Loucy (cell line): ENCODE measurements at regions not wholly inside any gene's neighbourhood (a gene's known extent, or its start where the extent isn't known, plus 50 kb on each side); places are given as distances from the start of the nearest gene placed in this dataset.

Experiments
- EZH2phosphoT487 ChIP-seq: fragments of 200-600 bp; IDR thresholded peaks from 2 replicates; pipeline ENCODE4 v1.6.1; 2018; ENCODE audit warnings: antibody characterized with exemption, mild to moderate bottlenecking, moderate library complexity, borderline replicate concordance
- TF ChIP-seq, protein P1 (sequence below): fragments of 200-600 bp; sonication (generic); conservative IDR thresholded peaks from 2 replicates; pipeline ENCODE4 v1.5.1; 2014; ENCODE audit warnings: mild to moderate bottlenecking, antibody characterized with exemption, low read length

DNA sequence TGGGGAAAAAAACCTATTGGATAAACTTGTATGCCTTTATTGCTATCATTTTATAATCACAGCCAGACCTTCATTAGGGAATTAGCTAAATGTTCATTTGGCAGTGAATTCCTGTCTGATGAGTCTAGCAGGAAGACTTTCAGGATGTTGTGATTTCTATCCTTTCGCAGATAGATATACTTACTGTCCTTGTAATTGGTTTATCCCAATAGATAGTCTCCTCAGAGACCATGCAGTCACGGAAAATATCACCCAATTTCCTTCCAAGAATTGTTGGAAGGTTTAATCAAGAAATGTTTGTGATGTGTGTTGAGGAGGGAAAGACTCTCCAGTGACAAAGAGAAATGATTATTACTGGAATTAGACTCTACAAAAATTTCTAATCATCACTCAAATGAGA is 1937.9 kb upstream of the WWC1 start:
- TF ChIP-seq, protein P1, sequence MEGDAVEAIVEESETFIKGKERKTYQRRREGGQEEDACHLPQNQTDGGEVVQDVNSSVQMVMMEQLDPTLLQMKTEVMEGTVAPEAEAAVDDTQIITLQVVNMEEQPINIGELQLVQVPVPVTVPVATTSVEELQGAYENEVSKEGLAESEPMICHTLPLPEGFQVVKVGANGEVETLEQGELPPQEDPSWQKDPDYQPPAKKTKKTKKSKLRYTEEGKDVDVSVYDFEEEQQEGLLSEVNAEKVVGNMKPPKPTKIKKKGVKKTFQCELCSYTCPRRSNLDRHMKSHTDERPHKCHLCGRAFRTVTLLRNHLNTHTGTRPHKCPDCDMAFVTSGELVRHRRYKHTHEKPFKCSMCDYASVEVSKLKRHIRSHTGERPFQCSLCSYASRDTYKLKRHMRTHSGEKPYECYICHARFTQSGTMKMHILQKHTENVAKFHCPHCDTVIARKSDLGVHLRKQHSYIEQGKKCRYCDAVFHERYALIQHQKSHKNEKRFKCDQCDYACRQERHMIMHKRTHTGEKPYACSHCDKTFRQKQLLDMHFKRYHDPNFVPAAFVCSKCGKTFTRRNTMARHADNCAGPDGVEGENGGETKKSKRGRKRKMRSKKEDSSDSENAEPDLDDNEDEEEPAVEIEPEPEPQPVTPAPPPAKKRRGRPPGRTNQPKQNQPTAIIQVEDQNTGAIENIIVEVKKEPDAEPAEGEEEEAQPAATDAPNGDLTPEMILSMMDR = no peak
- no peak for TF ChIP-seq EZH2phosphoT487
